ENCODE measurements at regions not wholly inside any gene's neighbourhood (a gene's known extent, or its start where the extent isn't known, plus 50 kb on each side); places are given as distances from the start of the nearest gene placed in this dataset.
"Not testable (repeated sequence)": the region's sequence is repeated elsewhere in the genome, so short reads cannot be mapped to it uniquely, and the experiment has no call there.

GRCh38 chr9:78143281-78144007 lies 92.4 kb upstream of the CEP78 start:
- H4K20me1 ChIP-seq (ENCODE audit: insufficient read depth, low read length), result no peaks in the 10 kb centered on the region
- H3K4me2 ChIP-seq (ENCODE audit: low read length), result no peak overlapping the region
- H3K36me3 ChIP-seq (ENCODE audit: insufficient read depth, low read length), result no peaks in the 10 kb centered on the region
- no peaks in the 10 kb centered on the region for H3K9me2 ChIP-seq (ENCODE audit: insufficient read depth, low read length)
- H3K27ac ChIP-seq (ENCODE audit: low read depth, low read length, poor library complexity, severe bottlenecking), result no peak overlapping the region
- H3K9me3 ChIP-seq (ENCODE audit: low read length), result no peaks in the 10 kb centered on the region
- ChIA-PET POLR2A (no interaction called here), CTCF (ENCODE audit: unreplicated experiment) (no interaction called here)
- no TSS peak for BruUV-seq (replicated peaks)
- no peak overlapping the region for H3K4me3 ChIP-seq (ENCODE audit: low read depth, low read length, poor library complexity, severe bottlenecking)
- H2AFZ ChIP-seq (ENCODE audit: low read length), result no peak overlapping the region
- intact Hi-C loops (cut with micrococcal nuclease; ENCODE audit: unreplicated experiment), result no loop called here
- TF ChIP-seq CTCF (conservative IDR thresholded peaks at IDR 0.05; ENCODE audit: low read length) (no peak), EZH2phosphoT487 (IDR thresholded peaks at IDR 0.05; ENCODE audit: borderline replicate concordance, low read depth, low read length) (no peak)
- H3K79me2 ChIP-seq (ENCODE audit: insufficient read depth, low read depth, low read length), result no peaks in the 10 kb centered on the region
- DNase-seq (ENCODE audit: low spot score), result no peak
- H3K4me1 ChIP-seq (ENCODE audit: insufficient read depth, low read length, poor library complexity, severe bottlenecking), result no peaks in the 10 kb centered on the region

GRCh38 chr9:78142264-78142663 lies 93.6 kb upstream of the CEP78 start:
- H3K79me2 ChIP-seq (ENCODE audit: insufficient read depth, low read depth, low read length); H3K4me1 ChIP-seq (ENCODE audit: insufficient read depth, low read length, poor library complexity, severe bottlenecking); H3K4me2 ChIP-seq (ENCODE audit: low read length); H4K20me1 ChIP-seq (ENCODE audit: insufficient read depth, low read length); H2AFZ ChIP-seq (ENCODE audit: low read length); H3K36me3 ChIP-seq (ENCODE audit: insufficient read depth, low read length); CTCF ChIA-PET (ENCODE audit: unreplicated experiment); H3K9me3 ChIP-seq (ENCODE audit: low read length); H3K4me3 ChIP-seq (ENCODE audit: low read depth, low read length, poor library complexity, severe bottlenecking); intact Hi-C loops (cut with micrococcal nuclease; ENCODE audit: unreplicated experiment); DNase-seq (ENCODE audit: low spot score); H3K27ac ChIP-seq (ENCODE audit: low read depth, low read length, poor library complexity, severe bottlenecking); H3K9me2 ChIP-seq (ENCODE audit: insufficient read depth, low read length); POLR2A ChIA-PET; BruUV-seq (replicated peaks): not testable (repeated sequence)

GRCh38 chr9:78133751-78134150 lies 102.1 kb upstream of the CEP78 start:
- Histone ChIP-seq H3K4me2 (ENCODE audit: low read length) (no peak overlapping the region), H3K36me3 (ENCODE audit: insufficient read depth, low read length) (no peaks in the 10 kb centered on the region), H4K20me1 (ENCODE audit: insufficient read depth, low read length) (no peaks in the 10 kb centered on the region), H3K9me3 (ENCODE audit: low read length) (no peaks in the 10 kb centered on the region), H3K27ac (ENCODE audit: low read depth, low read length, poor library complexity, severe bottlenecking) (no peak overlapping the region), H3K9me2 (ENCODE audit: insufficient read depth, low read length) (no peaks in the 10 kb centered on the region), H2AFZ (ENCODE audit: low read length) (0 out of 2 replicates have a peak overlapping the region, but pooled peaks have one; percentile 33), H3K4me1 (ENCODE audit: insufficient read depth, low read length, poor library complexity, severe bottlenecking) (peaks cover 19% of the 10 kb centered on the region), H3K79me2 (ENCODE audit: insufficient read depth, low read depth, low read length) (no peaks in the 10 kb centered on the region), H3K4me3 (ENCODE audit: low read depth, low read length, poor library complexity, severe bottlenecking) (no peak overlapping the region)
- TF ChIP-seq EZH2phosphoT487 (IDR thresholded peaks at IDR 0.05; ENCODE audit: borderline replicate concordance, low read depth, low read length), result no peak
- no peak for TF ChIP-seq CTCF (conservative IDR thresholded peaks at IDR 0.05; ENCODE audit: low read length)
- ChIA-PET POLR2A (interaction anchor here (1.2 kb wide), 1 partner anchor 16 kb away, joined by 5 read pairs; no protein-coding TSS in a partner anchor), CTCF (ENCODE audit: unreplicated experiment) (no interaction called here)
- BruUV-seq (replicated peaks), result no TSS peak
- intact Hi-C loops (cut with micrococcal nuclease; ENCODE audit: unreplicated experiment), result loop anchor here (2.0 to 10.0 kb wide), 4 partner anchors 64 to 959 kb away; partner anchors contain the start of genes CEP78 and VPS13A
- no peak for DNase-seq (ENCODE audit: low spot score)

Measured in OCI-LY7 (cell line).